ENCODE measurements at regions not wholly inside any gene's neighbourhood (a gene's known extent, or its start where the extent isn't known, plus 50 kb on each side); places are given as distances from the start of the nearest gene placed in this dataset.

DNA sequence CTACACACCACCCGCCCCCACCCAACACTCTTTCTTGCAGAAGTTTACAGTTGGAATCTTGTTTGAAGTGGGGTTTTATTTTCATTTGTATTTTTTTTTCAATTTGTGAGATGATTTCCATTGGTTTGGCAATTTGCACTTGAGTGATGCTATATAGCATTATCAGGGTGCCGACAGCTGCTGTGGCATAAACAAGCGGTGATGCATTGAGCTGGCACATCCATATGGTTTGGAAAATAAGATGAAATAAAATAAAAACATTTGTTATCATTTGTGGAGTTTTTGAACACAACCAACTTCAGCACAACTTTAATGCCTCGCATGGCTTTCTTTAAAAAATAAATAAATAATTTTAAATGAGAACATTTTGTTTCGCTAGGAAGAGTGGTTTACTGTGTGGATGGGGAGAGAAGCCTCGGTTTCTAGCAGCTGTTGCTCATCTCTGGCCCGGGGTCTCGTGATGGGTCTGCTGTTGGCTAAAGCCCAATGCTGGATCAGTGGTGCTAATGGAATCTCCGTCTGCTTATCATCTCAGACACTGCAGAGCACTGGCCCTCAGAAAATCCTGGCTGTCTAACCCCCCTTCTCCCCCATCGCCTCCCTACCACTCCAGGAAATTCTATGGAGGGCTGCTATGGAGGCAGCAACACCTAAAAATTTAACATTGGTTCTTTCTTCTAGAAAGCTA, 192.3 kb upstream of the MAF start:
- Histone ChIP-seq H3K4me1 (no peaks in the 10 kb centered on the region), H3K27ac (no peak overlapping the region), H3K4me3 (no peak overlapping the region), H3K36me3 (no peaks in the 10 kb centered on the region), H3K9me3 (no peaks in the 10 kb centered on the region), H3K27me3 (no peaks in the 10 kb centered on the region)
- DNase-seq = no peak
- TF ChIP-seq, protein P1, sequence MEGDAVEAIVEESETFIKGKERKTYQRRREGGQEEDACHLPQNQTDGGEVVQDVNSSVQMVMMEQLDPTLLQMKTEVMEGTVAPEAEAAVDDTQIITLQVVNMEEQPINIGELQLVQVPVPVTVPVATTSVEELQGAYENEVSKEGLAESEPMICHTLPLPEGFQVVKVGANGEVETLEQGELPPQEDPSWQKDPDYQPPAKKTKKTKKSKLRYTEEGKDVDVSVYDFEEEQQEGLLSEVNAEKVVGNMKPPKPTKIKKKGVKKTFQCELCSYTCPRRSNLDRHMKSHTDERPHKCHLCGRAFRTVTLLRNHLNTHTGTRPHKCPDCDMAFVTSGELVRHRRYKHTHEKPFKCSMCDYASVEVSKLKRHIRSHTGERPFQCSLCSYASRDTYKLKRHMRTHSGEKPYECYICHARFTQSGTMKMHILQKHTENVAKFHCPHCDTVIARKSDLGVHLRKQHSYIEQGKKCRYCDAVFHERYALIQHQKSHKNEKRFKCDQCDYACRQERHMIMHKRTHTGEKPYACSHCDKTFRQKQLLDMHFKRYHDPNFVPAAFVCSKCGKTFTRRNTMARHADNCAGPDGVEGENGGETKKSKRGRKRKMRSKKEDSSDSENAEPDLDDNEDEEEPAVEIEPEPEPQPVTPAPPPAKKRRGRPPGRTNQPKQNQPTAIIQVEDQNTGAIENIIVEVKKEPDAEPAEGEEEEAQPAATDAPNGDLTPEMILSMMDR (IDR thresholded peaks at IDR 0.05) = no peak
- intact Hi-C loops (cut with DNase I; ENCODE audit: low total_unique reads) = no loop called here

DNA sequence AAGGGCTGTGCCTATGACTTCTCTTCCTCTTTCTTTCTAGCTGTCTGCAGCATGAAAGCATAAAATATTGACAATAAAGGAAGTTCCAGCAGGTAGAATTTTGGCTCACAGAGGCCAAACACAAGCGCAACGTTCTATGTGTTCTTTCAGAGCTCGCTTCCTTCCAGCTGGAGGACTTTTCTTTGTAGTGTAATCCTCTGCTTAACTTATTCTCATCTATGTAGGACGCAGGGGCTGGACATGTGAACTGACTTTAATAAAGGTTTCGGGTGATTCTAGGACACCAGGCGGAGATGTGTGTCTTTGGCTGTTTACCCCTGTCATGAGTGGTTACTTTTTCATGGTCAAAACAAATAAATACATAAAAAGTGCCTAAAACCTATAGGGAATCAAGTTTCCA, 191.5 kb upstream of the MAF start:
- no peak overlapping the region for H3K27ac ChIP-seq
- H3K9me3 ChIP-seq = no peaks in the 10 kb centered on the region
- H3K4me1 ChIP-seq = no peaks in the 10 kb centered on the region
- intact Hi-C loops (cut with DNase I; ENCODE audit: low total_unique reads) = no loop called here
- no peaks in the 10 kb centered on the region for H3K27me3 ChIP-seq
- TF ChIP-seq, protein P1 (IDR thresholded peaks at IDR 0.05) = no peak
- no peak overlapping the region for H3K4me3 ChIP-seq
- no peaks in the 10 kb centered on the region for H3K36me3 ChIP-seq
- no peak for DNase-seq

DNA sequence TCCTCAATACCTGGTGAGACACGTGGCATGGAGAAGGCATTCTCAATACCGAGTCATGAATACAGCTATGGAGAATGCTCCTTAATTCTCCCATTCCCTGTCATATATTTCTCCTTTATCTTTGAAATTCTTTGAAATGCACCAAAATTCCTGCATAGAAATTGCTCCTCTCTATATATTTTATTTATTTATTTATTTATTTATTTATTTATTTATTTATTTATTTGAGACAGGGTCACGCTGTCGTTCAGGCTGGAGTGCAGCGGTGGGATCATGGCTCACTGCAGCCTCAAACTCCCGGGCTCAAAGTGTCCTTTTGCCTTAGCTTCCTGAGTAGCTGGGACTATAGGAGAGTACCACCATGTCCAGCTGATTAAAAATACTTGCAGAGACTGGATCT, 190.3 kb upstream of the MAF start:
- TF ChIP-seq, protein P1 (IDR thresholded peaks at IDR 0.05) = no peak

DNA sequence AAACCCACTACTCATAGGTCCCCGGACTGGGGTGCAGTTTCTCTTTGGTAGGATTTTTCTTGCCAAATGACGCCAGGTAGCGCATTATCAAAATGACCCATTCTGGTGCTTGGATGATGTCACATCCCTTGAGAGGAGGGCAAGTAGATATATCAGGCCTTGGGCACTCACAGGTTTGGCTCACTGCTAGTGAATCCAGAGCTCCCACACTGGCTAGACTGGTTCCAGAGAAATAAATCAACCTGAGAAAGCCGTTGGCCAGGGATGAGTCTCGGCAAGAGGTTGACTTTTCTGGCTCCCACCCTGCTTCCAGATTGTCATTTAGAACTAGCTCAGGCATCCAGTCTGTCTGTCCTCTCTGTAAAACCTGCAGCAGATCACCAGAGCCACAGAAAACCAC, 188.4 kb upstream of the MAF start:
- H3K9me3 ChIP-seq = no peaks in the 10 kb centered on the region
- no peaks in the 10 kb centered on the region for H3K4me1 ChIP-seq
- H3K27ac ChIP-seq = no peak overlapping the region
- DNase-seq = no peak
- intact Hi-C loops (cut with DNase I; ENCODE audit: low total_unique reads) = no loop called here
- no peaks in the 10 kb centered on the region for H3K27me3 ChIP-seq
- H3K4me3 ChIP-seq = no peak overlapping the region
- TF ChIP-seq, protein P1 (IDR thresholded peaks at IDR 0.05) = no peak
- no peaks in the 10 kb centered on the region for H3K36me3 ChIP-seq

More for the DNA sequence above, 190.3 kb upstream of the MAF start:
- no peaks in the 10 kb centered on the region for H3K36me3 ChIP-seq
- DNase-seq = no peak
- intact Hi-C loops (cut with DNase I; ENCODE audit: low total_unique reads) = no loop called here
- no peaks in the 10 kb centered on the region for H3K9me3 ChIP-seq
- no peak overlapping the region for H3K27ac ChIP-seq
- no peaks in the 10 kb centered on the region for H3K4me1 ChIP-seq
- no peak overlapping the region for H3K4me3 ChIP-seq
- no peaks in the 10 kb centered on the region for H3K27me3 ChIP-seq

DNA sequence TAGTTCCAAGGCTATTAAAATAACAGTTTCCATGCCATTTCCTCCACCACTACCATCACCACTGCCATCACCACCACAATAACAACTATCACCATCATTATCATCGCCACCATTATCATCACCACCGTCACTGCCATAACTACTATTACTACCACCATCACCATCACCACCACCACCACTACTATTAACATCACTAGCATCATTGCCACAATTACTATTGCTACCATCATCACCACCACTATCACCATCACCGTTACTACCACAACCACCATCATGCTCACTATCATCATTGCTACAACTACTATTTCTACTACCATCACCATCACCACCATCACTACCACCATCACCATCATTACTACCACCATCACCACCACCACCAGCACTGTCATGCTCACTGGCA, 185.9 kb upstream of the MAF start:
- no peaks in the 10 kb centered on the region for H3K27me3 ChIP-seq
- intact Hi-C loops (cut with DNase I; ENCODE audit: low total_unique reads) = no loop called here
- TF ChIP-seq, protein P1 (IDR thresholded peaks at IDR 0.05) = no peak
- H3K4me1 ChIP-seq = no peaks in the 10 kb centered on the region
- DNase-seq = no peak
- no peak overlapping the region for H3K4me3 ChIP-seq
- no peaks in the 10 kb centered on the region for H3K36me3 ChIP-seq
- no peak overlapping the region for H3K27ac ChIP-seq
- H3K9me3 ChIP-seq = no peaks in the 10 kb centered on the region

DNA sequence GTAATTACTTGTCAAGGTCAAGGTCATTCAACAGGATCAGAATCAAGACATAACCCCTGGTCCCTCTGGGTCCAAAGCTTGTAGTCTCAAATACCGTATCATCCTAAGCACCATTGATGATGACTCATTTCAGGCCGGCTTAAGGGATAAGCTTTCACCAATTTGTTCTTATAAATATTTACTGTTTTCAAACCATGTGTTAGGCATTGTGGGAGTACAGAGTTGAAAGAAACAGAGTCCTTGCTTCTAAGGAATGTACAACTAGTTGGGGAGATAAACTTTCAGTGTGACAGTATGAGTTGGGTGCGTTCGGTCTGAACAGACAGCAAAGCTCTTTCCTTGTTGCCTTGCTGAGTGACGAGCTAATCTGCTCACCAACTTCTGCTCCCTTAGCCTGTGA, 183.5 kb upstream of the MAF start:
- no peaks in the 10 kb centered on the region for H3K36me3 ChIP-seq
- no peak for DNase-seq
- H3K27me3 ChIP-seq = no peaks in the 10 kb centered on the region

More for the DNA sequence above, 183.5 kb upstream of the MAF start:
- H3K4me3 ChIP-seq = no peak overlapping the region
- TF ChIP-seq, protein P1 (IDR thresholded peaks at IDR 0.05) = no peak
- H3K9me3 ChIP-seq = no peaks in the 10 kb centered on the region
- H3K4me1 ChIP-seq = no peaks in the 10 kb centered on the region
- no peak overlapping the region for H3K27ac ChIP-seq
- intact Hi-C loops (cut with DNase I; ENCODE audit: low total_unique reads) = no loop called here
